K562 (cell line): ENCODE measurements at regions not wholly inside any gene's neighbourhood (a gene's known extent, or its start where the extent isn't known, plus 50 kb on each side); places are given as distances from the start of the nearest gene placed in this dataset.

Experiments used
- ATAC-seq: fragments of 200-7000 bp; cut with Tn5 transposase; 3 replicates; pipeline ENCODE4 v1.9.1; 2020; ENCODE audit warnings: moderate library complexity
- BruUV-seq: library from RNA; stranded (reverse); fragments of 400-500 nt; replicated peaks from 2 replicates; lab custom pipeline; 2021; lab: Mats Ljungman, UMichigan
- CTCF ChIA-PET: fragments of 300-600 bp; formaldehyde crosslinking; extraction: SDS; loops from one replicate; lab custom pipeline; 2021; ENCODE audit warnings: low intra/inter-chr PET ratio; lab: Yijun Ruan, JAX
- POLR2A ChIA-PET: fragments of 300-600, 350-650 bp; sonication (Branson Sonifier 250); formaldehyde crosslinking; extraction: SDS; loops from one replicate; lab custom pipeline; 2021; ENCODE audit warnings: antibody characterized with exemption, inconsistent platforms; lab: Yijun Ruan, JAX
- DNase-seq, 4 experiments: peaks; one replicate each; pipeline versions ENCODE4 v3.0.0 to v3.0.0-alpha.2; 2011 to 2018; ENCODE audit warnings: low spot score in 3 of 4, mixed read lengths in 3 of 4; ENCODE audit errors: extremely low read depth in 1 of 4
- FAIRE-seq: peaks from 2 replicates; lab custom pipeline; 2011; peaks lifted over from hg19 to GRCh38; lab: Jason Lieb, UNC
- H2AFZ ChIP-seq: 2 replicates; pipeline ENCODE4 v1.6.0; 2011; ENCODE audit warnings: low read depth, low read length, control low read depth, inconsistent platforms
- H3K27ac ChIP-seq: fragments of 200-600 bp; 3 replicates; pipeline ENCODE4 v1.8.0; 2011; ENCODE audit warnings: low read depth, mild to moderate bottlenecking, control low read depth, inconsistent platforms, low read length, moderate library complexity, mixed read lengths; ENCODE audit errors: extremely low read depth
- H3K27me3 ChIP-seq, 2 experiments: fragments of 300-600 bp in 1 of 2; 2 replicates in 1 of 2; 3 replicates in 1 of 2; pipeline versions ENCODE4 v1.6.0 to v1.8.0; 2011; ENCODE audit warnings: inconsistent platforms in 2 of 2, low read length in 2 of 2, mild to moderate bottlenecking in 1 of 2, mixed read lengths in 1 of 2, moderate library complexity in 1 of 2; ENCODE audit not compliant: control insufficient read depth in 2 of 2, insufficient read depth in 2 of 2
- H3K36me3 ChIP-seq: fragments of 300-600 bp; 3 replicates; pipeline ENCODE4 v1.8.0; 2011; ENCODE audit warnings: mild to moderate bottlenecking, low read length, inconsistent platforms; ENCODE audit not compliant: control insufficient read depth, insufficient read depth
- H3K4me1 ChIP-seq, 2 experiments: fragments of 200-600 bp in 1 of 2; replicated peaks in 1 of 2; 2 replicates in 1 of 2; 3 replicates in 1 of 2; pipeline versions ENCODE4 v1.5.1 to v1.8.0; 2011; ENCODE audit warnings: inconsistent platforms in 2 of 2, low read length in 2 of 2, mild to moderate bottlenecking in 1 of 2, mixed read lengths in 1 of 2, moderate library complexity in 1 of 2; ENCODE audit not compliant: control insufficient read depth in 2 of 2, insufficient read depth in 2 of 2
- H3K4me2 ChIP-seq: 2 replicates; pipeline ENCODE4 v1.6.1; 2011; ENCODE audit warnings: low read length, control low read depth, inconsistent platforms, mixed read lengths; ENCODE audit not compliant: insufficient read depth
- H3K4me3 ChIP-seq: fragments of 200-600 bp; sonication (generic), shearing (Covaris generic); 2 replicates; pipeline ENCODE4 v1.5.1; 2016; ENCODE audit warnings: control low read depth, inconsistent platforms
- H3K79me2 ChIP-seq: fragments of 200-600 bp; 3 replicates; pipeline ENCODE4 v1.8.0; 2011; ENCODE audit warnings: low read length, inconsistent platforms; ENCODE audit not compliant: control insufficient read depth, insufficient read depth
- H3K9ac ChIP-seq, 2 experiments: 2 replicates each; pipeline versions ENCODE4 v1.6.0 to v1.6.1; 2011; ENCODE audit warnings: low read depth in 2 of 2, low read length in 2 of 2, control low read depth in 1 of 2, inconsistent platforms in 1 of 2, mild to moderate bottlenecking in 1 of 2, mixed read lengths in 1 of 2; ENCODE audit not compliant: insufficient read depth in 1 of 2
- H3K9me1 ChIP-seq: one replicate; pipeline ENCODE4 v1.6.0; 2011; ENCODE audit warnings: inconsistent platforms, mild to moderate bottlenecking, low read length, moderate library complexity; ENCODE audit not compliant: control insufficient read depth, insufficient read depth
- H3K9me3 ChIP-seq: replicated peaks from 2 replicates; pipeline ENCODE4 v1.5.1; 2011; ENCODE audit warnings: low read depth, low read length, inconsistent platforms; ENCODE audit not compliant: control insufficient read depth, insufficient read depth
- H4K20me1 ChIP-seq: replicated peaks from 2 replicates; pipeline ENCODE4 v1.6.1; 2011; ENCODE audit warnings: low read length, inconsistent platforms, mixed read lengths; ENCODE audit not compliant: control insufficient read depth, insufficient read depth
- C11orf30 ChIP-seq: fragments of 450-650 bp; IDR thresholded peaks from 2 replicates; pipeline ENCODE4 v1.6.1; 2016; ENCODE audit warnings: low read depth, mild to moderate bottlenecking
- FOSL1 ChIP-seq: fragments of 200-800 bp; sonication (Bioruptor generic); conservative IDR thresholded peaks from 2 replicates; pipeline ENCODE4 v1.6.1; 2016; ENCODE audit warnings: missing genetic modification characterization, missing compliant biosample characterization
- KLF16 ChIP-seq: IDR thresholded peaks from 2 replicates; pipeline ENCODE4 v1.6.1; 2016; ENCODE audit warnings: antibody characterized with exemption
- MAFF ChIP-seq: IDR thresholded peaks from 2 replicates; pipeline ENCODE4 v1.6.1; 2012; ENCODE audit warnings: low read length, improper control_type of control experiment
- MAFG ChIP-seq: fragments of 450-650 bp; conservative IDR thresholded peaks from 2 replicates; pipeline ENCODE4 v1.6.1; 2016; ENCODE audit warnings: missing genetic modification characterization, missing compliant biosample characterization
- MAFK ChIP-seq: IDR thresholded peaks from 2 replicates; pipeline ENCODE4 v1.6.1; 2011; ENCODE audit warnings: low read length, improper control_type of control experiment
- MCM5 ChIP-seq: fragments of 450-650 bp; IDR thresholded peaks from 2 replicates; pipeline ENCODE4 v1.6.1; 2016; ENCODE audit warnings: low read depth
- NFE2 ChIP-seq: IDR thresholded peaks from 2 replicates; pipeline ENCODE4 v1.6.1; 2014; ENCODE audit warnings: antibody characterized with exemption, low read depth
- NFIC ChIP-seq: fragments of 450-650 bp; IDR thresholded peaks from 2 replicates; pipeline ENCODE4 v1.6.1; 2017; ENCODE audit warnings: mild to moderate bottlenecking, inconsistent platforms
- RCOR1 ChIP-seq, 2 experiments: IDR thresholded peaks; 2 replicates each; pipeline ENCODE4 v1.6.1; 2012; ENCODE audit warnings: low read depth in 2 of 2, low read length in 2 of 2, borderline replicate concordance in 1 of 2, improper control_type of control experiment in 1 of 2
- ZNF316 ChIP-seq: fragments of 450-650 bp; IDR thresholded peaks from 2 replicates; pipeline ENCODE4 v1.6.1; 2016
- ZNF561 ChIP-seq: fragments of 450-650 bp; formaldehyde crosslinking; conservative IDR thresholded peaks from 2 replicates; pipeline ENCODE4 v1.4.0; 2020; ENCODE audit warnings: mild to moderate bottlenecking, moderate library complexity
- ZNF76 ChIP-seq: fragments of 250-450 bp; sonication (Bioruptor Pico); IDR thresholded peaks from 2 replicates; pipeline ENCODE4 v1.4.0; 2020; ENCODE audit warnings: mild to moderate bottlenecking, moderate library complexity, borderline replicate concordance
- WGBS: fragments of 100-300 bp; shearing (Covaris generic); methylation state at CpG from one replicate; pipeline ENCODE4 v1.1.6; 2016; ENCODE audit warnings: low coverage, mixed read lengths; ENCODE audit not compliant: insufficient coverage; ENCODE audit errors: missing lambda C conversion rate; 5-methylcytosine and 5-hydroxymethylcytosine counted together
- in situ Hi-C: fragments of 300-500 bp; cut with MboI; formaldehyde crosslinking; loops from 4 replicates; pipeline ENCODE4 v1.15.0; 2018; ENCODE audit warnings: inconsistent platforms, mixed read lengths
- intact Hi-C: fragments of 100-400 bp; cut with micrococcal nuclease; formaldehyde crosslinking; loops from 2 replicates; pipeline ENCODE4 v1.14.2; 2022

GRCh38 chr13:97108530-97108900, 113.6 kb upstream of the MBNL2 start:
- 10% methylated on average over 3 of the region's 3 CpGs for WGBS
- ATAC-seq (no peak), DNase-seq (peak in 1 of 4 experiments; percentile 39), FAIRE-seq (no peak)
- H3K9me1 ChIP-seq = no peaks in the 10 kb centered on the region
- no peaks in the 10 kb centered on the region for H3K36me3 ChIP-seq
- no peaks in the 10 kb centered on the region for H3K9me3 ChIP-seq
- no peaks in the 10 kb centered on the region for H3K79me2 ChIP-seq
- ChIA-PET POLR2A (interaction anchor here (0.9 kb wide), 1 partner anchor 151 kb away, joined by 3 read pairs; no protein-coding TSS in a partner anchor), CTCF (interaction anchor here (1.3 kb wide), 1 partner anchor 252 kb away, joined by 3 read pairs; no protein-coding TSS in a partner anchor)
- no peak overlapping the region; the same call in 1 of the 2 replicates for H3K4me2 ChIP-seq
- no peaks in the 10 kb centered on the region for H3K27me3 ChIP-seq
- H3K27ac ChIP-seq = no peak overlapping the region
- H3K4me3 ChIP-seq = no peak overlapping the region
- H3K4me1 ChIP-seq = peaks cover 4 to 9% of the 10 kb centered on the region in 2 experiments; a peak in 3 of 5 replicates
- in situ Hi-C loops = no loop called here
- intact Hi-C loops = no loop called here
- H3K9ac ChIP-seq = no peak overlapping the region
- no TSS peak for BruUV-seq
- peak; percentile 96 for TF ChIP-seq C11orf30
- peak; percentile 94 for TF ChIP-seq MAFF
- peak; percentile 71 for TF ChIP-seq NFIC
- no peak for TF ChIP-seq FOSL1 (tag)
- no peak for TF ChIP-seq KLF16
- TF ChIP-seq RCOR1 (IDR thresholded peaks at IDR 0.05; ENCODE audit: borderline replicate concordance in 1 of 2, low read depth in 2 of 2, low read length in 2 of 2) = peak in 1 of 2 experiments; percentile 39; a peak in 1 of 4 replicates
- no peak for TF ChIP-seq ZNF561 (CRISPR knock-in tag)
- TF ChIP-seq MAFG = peak; percentile 93
- TF ChIP-seq MAFK = peak; percentile 94
- TF ChIP-seq MCM5 = no peak
- peak; percentile 97 for TF ChIP-seq ZNF316
- TF ChIP-seq NFE2 = peak; percentile 36
- no peak for TF ChIP-seq ZNF76 (CRISPR knock-in tag)
- no peaks in the 10 kb centered on the region for H4K20me1 ChIP-seq
- no peak overlapping the region for H2AFZ ChIP-seq
